ENCODE measurements at regions not wholly inside any gene's neighbourhood (a gene's known extent, or its start where the extent isn't known, plus 50 kb on each side); places are given as distances from the start of the nearest gene placed in this dataset.

- TF ChIP-seq, protein P1, sequence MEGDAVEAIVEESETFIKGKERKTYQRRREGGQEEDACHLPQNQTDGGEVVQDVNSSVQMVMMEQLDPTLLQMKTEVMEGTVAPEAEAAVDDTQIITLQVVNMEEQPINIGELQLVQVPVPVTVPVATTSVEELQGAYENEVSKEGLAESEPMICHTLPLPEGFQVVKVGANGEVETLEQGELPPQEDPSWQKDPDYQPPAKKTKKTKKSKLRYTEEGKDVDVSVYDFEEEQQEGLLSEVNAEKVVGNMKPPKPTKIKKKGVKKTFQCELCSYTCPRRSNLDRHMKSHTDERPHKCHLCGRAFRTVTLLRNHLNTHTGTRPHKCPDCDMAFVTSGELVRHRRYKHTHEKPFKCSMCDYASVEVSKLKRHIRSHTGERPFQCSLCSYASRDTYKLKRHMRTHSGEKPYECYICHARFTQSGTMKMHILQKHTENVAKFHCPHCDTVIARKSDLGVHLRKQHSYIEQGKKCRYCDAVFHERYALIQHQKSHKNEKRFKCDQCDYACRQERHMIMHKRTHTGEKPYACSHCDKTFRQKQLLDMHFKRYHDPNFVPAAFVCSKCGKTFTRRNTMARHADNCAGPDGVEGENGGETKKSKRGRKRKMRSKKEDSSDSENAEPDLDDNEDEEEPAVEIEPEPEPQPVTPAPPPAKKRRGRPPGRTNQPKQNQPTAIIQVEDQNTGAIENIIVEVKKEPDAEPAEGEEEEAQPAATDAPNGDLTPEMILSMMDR (IDR thresholded peaks at IDR 0.05): no peak
- no peak for TF ChIP-seq POLR2A (IDR thresholded peaks at IDR 0.05)
These were observed 189.1 kb upstream of the CDH12 start for GRCh38 chr5:23042226-23042625.

All from body of pancreas (tissue), 4 donors.